Motor neuron (in vitro differentiated cells): ENCODE measurements at regions not wholly inside any gene's neighbourhood (a gene's known extent, or its start where the extent isn't known, plus 50 kb on each side); places are given as distances from the start of the nearest gene placed in this dataset.
A peak's percentile ranks its signal among the peaks of the same experiment; 100 is the strongest.

Source experiments
- ATAC-seq, 8 experiments: fragments of 200-7000 bp; cut with Tn5 transposase; replicated peaks in 6 of 8; 2 replicates each; pipeline ENCODE4 v1.8.0; 2021; ENCODE audit warnings: mild to moderate bottlenecking in 8 of 8, moderate library complexity in 8 of 8
- H3K27ac ChIP-seq, 2 donors: fragments of 250-450 bp; sonication (Bioruptor Pico); 2 replicates each; pipeline ENCODE4 v1.9.0; 2021; ENCODE audit warnings: antibody characterized with exemption in 2 of 2, mild to moderate bottlenecking in 2 of 2, moderate library complexity in 1 of 2
- H3K4me1 ChIP-seq, 2 donors: fragments of 250-450 bp; sonication (Bioruptor Pico); replicated peaks in 1 of 2; 2 replicates each; pipeline ENCODE4 v1.6.1; 2021; ENCODE audit warnings: antibody characterized with exemption in 2 of 2, mild to moderate bottlenecking in 2 of 2, moderate library complexity in 1 of 2
- H3K4me3 ChIP-seq, 5 donors: fragments of 250-450 bp; sonication (Bioruptor Pico); 2 replicates each; pipeline ENCODE4 v1.9.0; 2021; ENCODE audit warnings: antibody characterized with exemption in 5 of 5, mild to moderate bottlenecking in 5 of 5, moderate library complexity in 4 of 5
- WGBS, 10 experiments: fragments of 450-650 bp; shearing (Covaris generic); methylation state at CpG; one replicate each; pipeline ENCODE4 v1.0.0; 2022; 5-methylcytosine and 5-hydroxymethylcytosine counted together
- in situ Hi-C, 9 experiments: fragments of 400-800 bp; cut with MboI; loops; one replicate each; pipeline ENCODE4 v1.15.0; 2021; ENCODE audit warnings: low sequenced_read_pairs in 9 of 9, low pct_unique_long_range_greater_than_20kb in 2 of 9; ENCODE audit not compliant: unreplicated experiment in 9 of 9

- no peak for ATAC-seq
- 9 to 80% (median 57%) methylated on average over 2 to 4 of the region's 4 CpGs; no CpG with 5 or more reads in 1 of the 10 experiments for WGBS, 10 experiments
- Histone ChIP-seq H3K4me3 (no peak overlapping the region), H3K4me1 (peaks cover 0 to 3% of the 10 kb centered on the region in 2 donors), H3K27ac (no peak overlapping the region)
- in situ Hi-C loops = no loop called here
Observed at GRCh38 chr20:60728705-60729104, 523.4 kb upstream of the CDH4 start.

DNA sequence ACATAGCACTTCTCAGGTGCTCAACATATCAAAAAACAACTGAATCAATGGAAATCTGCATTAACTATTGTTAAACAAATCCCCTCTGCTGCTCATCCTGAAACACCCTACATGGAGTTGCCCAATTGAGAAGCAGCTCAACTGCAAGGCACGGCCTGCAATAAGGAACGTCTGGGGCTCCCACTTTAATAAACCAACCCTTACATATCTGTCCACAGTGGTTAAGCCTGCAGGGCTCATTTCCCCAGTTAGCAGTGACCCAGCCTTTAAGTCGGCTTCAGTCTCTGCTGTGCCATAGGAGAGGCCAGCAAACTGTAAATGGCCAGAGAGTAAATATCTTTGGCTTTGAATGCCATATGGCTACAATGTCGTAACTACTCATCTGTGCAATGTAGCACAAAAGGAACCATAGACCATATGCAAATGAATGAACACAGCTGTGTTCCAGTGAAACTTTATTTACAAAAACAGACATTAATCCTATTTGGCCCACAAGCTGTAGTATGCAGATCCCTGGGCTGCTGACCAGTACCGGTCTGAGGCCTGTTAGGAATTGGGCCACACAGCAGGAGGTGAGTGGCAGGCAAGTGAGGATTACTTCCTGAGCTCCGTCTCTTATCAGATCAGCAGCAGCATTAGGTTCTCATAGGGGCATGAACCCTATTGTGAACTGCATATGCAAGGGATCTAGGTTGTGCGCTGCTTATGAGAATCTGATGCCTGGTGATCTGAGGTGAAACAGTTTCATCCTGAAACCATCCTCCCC, 522.7 kb upstream of the CDH4 start:
- no peak overlapping the region for H3K4me3 ChIP-seq
- H3K27ac ChIP-seq = no peak overlapping the region
- H3K4me1 ChIP-seq = peaks cover 0 to 3% of the 10 kb centered on the region in 2 donors
- in situ Hi-C loops = no loop called here
- 7 to 80% (median 41%) methylated on average over 1 to 5 of the region's 7 CpGs; no CpG with 5 or more reads in 2 of the 10 experiments for WGBS, 10 experiments
- ATAC-seq = peak in 4 of 8 experiments; percentile 34 to 66 (median 50)

DNA sequence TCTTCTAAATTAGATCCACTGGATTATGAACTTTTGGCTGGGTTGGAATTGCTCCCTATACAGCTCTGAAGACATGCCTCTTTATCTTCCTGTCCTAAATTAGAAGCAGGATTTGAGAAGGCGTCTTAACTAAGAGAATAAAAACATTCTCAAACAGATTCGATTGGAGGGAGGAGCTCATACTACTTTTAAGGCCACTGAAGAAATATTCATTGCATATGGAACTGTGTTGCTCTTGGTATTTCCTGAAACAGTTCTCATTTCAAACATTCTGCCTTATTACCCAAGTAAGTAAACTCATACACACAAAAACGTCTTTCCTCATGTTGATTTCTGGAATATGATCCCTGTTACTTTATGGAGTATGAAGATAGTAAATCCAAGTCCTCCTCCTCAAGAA, 519.7 kb upstream of the CDH4 start:
- ATAC-seq = peak in 2 of 8 experiments; percentile 51 to 65
- 0 to 65% (median 46%) methylated on average over 1 to 3 of the region's 3 CpGs for WGBS, 10 experiments
- no peak overlapping the region for H3K27ac ChIP-seq
- no peak overlapping the region for H3K4me3 ChIP-seq
- H3K4me1 ChIP-seq = peaks cover 0 to 3% of the 10 kb centered on the region in 2 donors
- in situ Hi-C loops = no loop called here

DNA sequence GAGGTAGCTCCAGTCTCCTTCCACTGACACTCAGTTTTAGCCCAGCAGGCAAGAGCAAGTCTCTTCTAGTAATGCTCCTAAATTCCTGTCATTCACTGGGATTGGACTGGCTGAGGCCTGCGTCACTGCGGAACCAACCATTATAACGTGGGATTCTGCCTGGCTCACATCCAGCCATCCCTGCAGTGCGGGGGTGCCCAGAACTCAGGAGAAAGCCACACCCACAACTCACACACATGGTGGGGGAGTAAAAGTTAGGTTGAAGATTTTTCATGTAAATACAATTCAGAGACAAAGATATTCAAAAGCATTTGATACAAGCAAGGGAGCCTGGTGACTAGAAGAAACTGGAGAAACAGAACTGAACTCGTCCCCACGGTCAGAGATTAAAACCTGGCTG, 504.0 kb upstream of the CDH4 start:
- peaks cover 0 to 4% of the 10 kb centered on the region in 2 donors for H3K4me1 ChIP-seq
- H3K4me3 ChIP-seq = no peak overlapping the region
- no peak overlapping the region for H3K27ac ChIP-seq
- WGBS, 10 experiments = 35 to 90% (median 82%) methylated on average over 2 to 6 of the region's 6 CpGs; no CpG with 5 or more reads in 4 of the 10 experiments
- ATAC-seq = no peak
- in situ Hi-C loops = no loop called here

DNA sequence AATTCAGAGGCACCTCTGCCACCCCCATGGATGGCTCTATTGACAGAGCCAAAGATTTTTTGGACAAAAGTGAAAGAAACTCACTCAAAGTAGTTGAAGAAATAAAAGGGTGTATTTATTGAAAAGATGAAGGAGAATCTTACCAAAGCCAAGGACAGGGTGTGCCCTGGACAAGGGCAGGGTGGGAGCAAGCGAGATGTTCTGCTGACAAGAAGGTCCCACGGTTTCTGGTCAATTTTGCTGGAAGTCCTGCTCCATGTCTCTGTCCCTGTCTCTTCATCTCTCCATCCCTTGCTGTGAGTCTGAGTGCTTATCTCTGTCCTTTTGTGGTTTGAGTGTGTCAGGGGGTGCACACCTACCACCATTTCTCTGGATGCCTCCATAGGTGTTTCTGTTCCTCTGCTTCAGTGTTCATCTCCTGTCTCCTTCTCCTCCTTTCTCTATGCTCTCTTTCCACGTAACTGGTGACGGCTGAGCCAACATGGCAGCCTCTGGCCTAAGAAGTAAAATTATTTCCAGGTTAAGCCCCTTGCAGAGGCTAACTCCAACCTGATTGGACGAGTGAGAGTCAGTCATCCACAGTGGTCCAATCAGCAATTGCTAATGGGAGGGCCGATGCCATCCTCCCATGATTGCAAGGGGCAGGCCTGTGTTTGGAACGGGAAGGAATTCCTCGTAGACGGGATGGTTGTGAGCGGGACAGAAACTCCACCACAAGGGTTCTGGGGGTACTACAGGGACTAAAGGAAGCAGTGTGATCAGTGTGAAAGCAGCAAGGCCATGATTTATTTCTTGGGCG, 502.1 kb upstream of the CDH4 start:
- Histone ChIP-seq H3K4me1 (peaks cover 0 to 4% of the 10 kb centered on the region in 2 donors), H3K4me3 (no peak overlapping the region), H3K27ac (no peak overlapping the region)
- in situ Hi-C loops = no loop called here
- WGBS, 10 experiments = 59 to 97% (median 90%) methylated on average over 2 to 9 of the region's 11 CpGs; no CpG with 5 or more reads in 3 of the 10 experiments
- no peak for ATAC-seq

DNA sequence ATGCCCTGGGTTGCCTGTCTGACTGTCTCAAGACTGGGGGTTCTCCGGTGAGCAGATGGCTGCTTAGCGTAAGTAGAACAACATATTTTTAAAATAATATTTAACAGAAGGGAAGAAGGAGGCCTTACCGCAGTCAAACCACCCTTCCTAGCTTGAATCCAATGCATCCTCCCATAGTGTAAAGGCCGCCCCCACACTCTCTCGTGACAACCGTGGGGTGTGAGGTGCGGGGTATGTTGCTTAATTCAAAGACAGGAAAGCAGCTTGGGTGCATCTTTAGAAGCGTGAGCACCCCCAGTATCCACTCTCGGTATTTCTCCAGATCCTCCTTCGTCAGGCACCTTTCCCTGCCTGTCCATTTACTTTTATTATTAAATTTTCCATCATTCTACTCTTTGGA, 501.2 kb upstream of the CDH4 start:
- H3K4me1 ChIP-seq = peaks cover 0 to 4% of the 10 kb centered on the region in 2 donors
- H3K27ac ChIP-seq = no peak overlapping the region
- in situ Hi-C loops = no loop called here
- no peak for ATAC-seq
- no peak overlapping the region for H3K4me3 ChIP-seq
- WGBS, 10 experiments = 53 to 89% (median 69%) methylated on average over 3 to 10 of the region's 10 CpGs

DNA sequence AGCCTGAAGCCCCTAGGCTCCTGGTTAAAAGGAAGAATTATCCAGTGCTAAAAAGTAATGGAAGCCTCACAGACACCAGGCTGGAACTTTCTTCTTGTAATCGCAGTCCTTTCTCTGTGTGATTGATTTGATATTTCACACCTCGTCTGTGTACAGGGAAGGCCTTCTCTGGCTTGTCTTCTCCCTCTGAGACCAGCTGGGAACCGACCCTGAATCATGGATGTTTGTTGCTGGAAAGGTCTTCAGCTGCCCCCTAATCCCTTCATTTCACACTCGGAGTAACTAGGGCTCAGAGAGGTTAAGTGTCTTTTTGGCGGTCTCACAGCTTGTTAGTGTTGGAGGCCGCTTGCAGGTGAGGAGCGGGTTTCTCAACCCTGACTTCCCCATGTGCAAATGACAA, 500.2 kb upstream of the CDH4 start:
- Histone ChIP-seq H3K4me3 (no peak overlapping the region), H3K4me1 (peaks cover 0 to 4% of the 10 kb centered on the region in 2 donors), H3K27ac (no peak overlapping the region)
- WGBS, 10 experiments = 17 to 90% (median 58%) methylated on average over 1 to 7 of the region's 7 CpGs; no CpG with 5 or more reads in 2 of the 10 experiments
- in situ Hi-C loops = no loop called here
- ATAC-seq = no peak

DNA sequence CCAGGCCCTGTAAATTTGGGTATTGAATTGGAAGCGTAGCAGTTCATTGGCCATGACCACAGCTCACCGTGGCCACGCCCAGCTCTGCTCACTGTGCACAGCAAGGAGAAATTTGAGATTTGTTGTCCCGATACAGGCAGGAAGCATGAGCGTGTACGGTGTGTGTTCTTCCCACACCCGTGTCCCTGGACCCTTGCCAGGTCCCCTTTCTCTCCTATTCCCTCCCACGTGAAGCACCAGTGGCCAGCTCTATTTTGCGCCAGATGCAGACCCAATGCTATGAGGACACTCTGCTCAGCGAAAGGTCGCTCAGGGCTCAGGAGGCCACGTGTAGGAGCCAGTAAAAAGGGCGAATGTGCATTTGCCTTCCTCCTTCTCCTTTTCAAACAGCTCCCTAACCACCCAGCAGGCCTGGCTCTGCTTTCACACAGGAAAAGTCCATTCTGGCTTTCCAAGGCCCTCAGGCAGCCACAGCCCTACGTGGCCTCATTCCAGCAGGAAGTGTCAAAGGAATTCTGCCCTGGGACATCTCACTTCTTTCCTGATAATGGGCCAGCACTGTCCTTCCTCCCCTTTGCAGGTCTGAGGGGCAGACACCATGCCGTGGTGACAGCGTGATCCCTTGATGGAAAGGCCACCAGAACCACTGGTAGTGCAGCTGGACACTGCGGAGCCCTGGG, 499.2 kb upstream of the CDH4 start:
- in situ Hi-C loops = no loop called here
- no peak overlapping the region for H3K4me3 ChIP-seq
- WGBS, 10 experiments = 24 to 100% (median 79%) methylated on average over 2 to 13 of the region's 17 CpGs; no CpG with 5 or more reads in 2 of the 10 experiments
- H3K4me1 ChIP-seq = peaks cover 0 to 4% of the 10 kb centered on the region in 2 donors
- H3K27ac ChIP-seq = no peak overlapping the region
- ATAC-seq = peak in 1 of 8 experiments; percentile 43

GRCh38 chr20:60754856-60755255, 497.2 kb upstream of the CDH4 start:
- peaks cover 0 to 4% of the 10 kb centered on the region in 2 donors for H3K4me1 ChIP-seq
- no peak overlapping the region for H3K4me3 ChIP-seq
- in situ Hi-C loops = no loop called here
- 41 to 100% (median 72%) methylated on average over 1 to 4 of the region's 4 CpGs; no CpG with 5 or more reads in 1 of the 10 experiments for WGBS, 10 experiments
- no peak overlapping the region for H3K27ac ChIP-seq
- no peak for ATAC-seq

DNA sequence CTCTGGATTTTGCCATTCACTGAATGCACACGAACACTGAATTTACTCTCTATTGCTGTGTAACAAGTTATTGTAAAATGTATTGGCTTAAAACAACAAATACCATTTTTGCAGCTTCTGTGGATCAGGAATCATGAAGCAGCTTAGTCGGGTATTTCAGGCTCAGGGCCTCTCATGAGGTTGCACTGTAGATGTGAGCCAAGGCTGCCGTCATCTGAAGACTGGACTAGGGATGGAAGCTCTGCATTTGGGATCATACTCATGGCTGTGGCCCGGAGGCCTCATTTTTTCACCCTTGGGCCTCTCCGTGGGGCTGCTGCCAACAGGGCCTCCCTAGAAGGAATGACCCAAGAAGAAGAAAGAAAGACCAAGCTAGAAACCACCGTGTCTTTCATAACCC, 492.4 kb upstream of the CDH4 start:
- 17 to 90% (median 60%) methylated on average over 1 to 6 of the region's 6 CpGs; no CpG with 5 or more reads in 2 of the 10 experiments for WGBS, 10 experiments
- H3K4me3 ChIP-seq = no peak overlapping the region
- in situ Hi-C loops = no loop called here
- H3K4me1 ChIP-seq = no peaks in the 10 kb centered on the region
- ATAC-seq = no peak
- H3K27ac ChIP-seq = no peak overlapping the region

DNA sequence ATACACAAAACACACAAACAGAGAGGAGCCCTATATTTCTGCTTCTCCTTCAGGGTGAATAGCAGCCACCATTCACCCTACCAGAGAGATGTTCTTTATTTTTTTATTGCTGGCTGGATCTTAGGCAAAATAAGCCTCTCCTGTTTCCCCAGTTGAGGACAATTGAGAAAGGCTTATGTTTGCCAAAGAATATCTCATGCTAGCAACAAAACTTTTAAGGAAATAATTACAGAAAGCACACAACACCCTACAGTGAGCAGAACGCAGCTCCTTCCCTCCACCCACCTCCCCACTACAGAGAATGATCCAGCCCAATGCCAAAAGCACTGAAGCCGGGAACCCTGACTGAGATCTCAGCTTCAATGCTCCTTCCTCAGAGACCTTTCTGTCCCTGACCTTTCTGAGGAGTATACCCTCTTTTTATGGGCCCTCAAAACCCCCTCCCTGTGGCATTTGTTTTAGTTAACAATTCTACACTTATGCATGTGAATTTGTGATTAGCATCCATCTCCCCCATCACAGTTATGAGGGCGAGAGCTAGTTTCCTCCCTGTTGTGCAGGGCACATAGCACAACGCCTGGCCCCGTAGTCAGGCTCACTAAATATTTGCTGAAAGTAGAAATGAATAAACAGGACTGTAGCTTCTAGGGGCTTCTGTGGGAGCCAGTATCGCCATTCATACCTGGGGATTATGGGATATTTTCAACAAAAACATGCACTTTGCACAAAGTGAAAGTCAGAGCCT, 491.6 kb upstream of the CDH4 start:
- Histone ChIP-seq H3K4me1 (no peaks in the 10 kb centered on the region), H3K4me3 (no peak overlapping the region), H3K27ac (no peak overlapping the region)
- WGBS, 10 experiments = 15 to 90% (median 46%) methylated on average over 1 to 6 of the region's 6 CpGs; no CpG with 5 or more reads in 2 of the 10 experiments
- in situ Hi-C loops = no loop called here
- ATAC-seq = peak in 3 of 8 experiments; percentile 16 to 52 (median 27)

DNA sequence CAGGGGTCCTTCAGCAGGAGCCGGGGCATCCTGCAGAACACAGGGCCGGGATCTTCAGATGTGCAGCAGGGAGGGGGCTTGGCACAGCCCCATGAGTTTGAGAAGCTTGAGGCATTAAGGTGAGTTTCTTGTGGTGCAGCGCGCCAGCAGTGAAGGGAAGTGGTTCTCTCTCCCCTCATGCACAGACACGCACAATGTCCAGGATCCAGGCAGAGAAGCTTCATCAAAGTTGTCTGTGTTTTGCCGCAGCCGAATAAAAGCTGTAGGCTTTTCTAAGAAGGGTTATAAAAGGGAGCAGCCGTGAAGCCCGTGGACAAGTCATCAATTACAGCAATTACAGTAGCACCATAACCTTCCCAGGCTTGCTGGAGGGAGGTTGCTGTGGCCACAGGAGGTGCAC, 491.0 kb upstream of the CDH4 start:
- in situ Hi-C loops = no loop called here

More for the DNA sequence above, 491.0 kb upstream of the CDH4 start:
- no peak overlapping the region for H3K4me3 ChIP-seq
- no peaks in the 10 kb centered on the region for H3K4me1 ChIP-seq
- ATAC-seq = no peak
- 43 to 100% (median 90%) methylated on average over 2 to 7 of the region's 9 CpGs; no CpG with 5 or more reads in 5 of the 10 experiments for WGBS, 10 experiments
- H3K27ac ChIP-seq = no peak overlapping the region
